Sigmoid colon (tissue), 6 donors: ENCODE measurements at regions not wholly inside any gene's neighbourhood (a gene's known extent, or its start where the extent isn't known, plus 50 kb on each side); places are given as distances from the start of the nearest gene placed in this dataset.

ENCODE experiments used
- DNase-seq: peaks from one replicate; pipeline ENCODE4 v3.0.0-alpha.2; 2019
- H3K27ac ChIP-seq, 4 donors: fragments of 200-600 bp; sonication (generic); one replicate each; pipeline ENCODE4 v1.5.1; 2016 to 2019; ENCODE audit warnings: mild to moderate bottlenecking in 1 of 4
- H3K27me3 ChIP-seq, 3 donors: fragments of 200-600 bp; sonication (generic); one replicate each; pipeline ENCODE4 v1.5.1; 2019; ENCODE audit warnings: mild to moderate bottlenecking in 1 of 3
- H3K36me3 ChIP-seq, 4 donors: fragments of 200-600 bp; sonication (generic); one replicate each; pipeline ENCODE4 v1.5.1; 2016 to 2019
- H3K4me1 ChIP-seq, 4 donors: fragments of 200-600 bp; sonication (generic); one replicate each; pipeline ENCODE4 v1.5.1; 2017 to 2019
- H3K4me3 ChIP-seq, 4 donors: fragments of 200-600 bp; sonication (generic); one replicate each; pipeline ENCODE4 v1.5.1; 2017 to 2019; ENCODE audit warnings: mild to moderate bottlenecking in 2 of 4, moderate library complexity in 1 of 4
- H3K9me3 ChIP-seq, 4 donors: fragments of 200-600 bp in 3 of 4; sonication (generic) in 3 of 4; one replicate each; pipeline versions ENCODE4 v1.5.1 to v1.6.1; 2013 to 2019
- EP300 ChIP-seq, 4 donors: sonication (generic); formaldehyde crosslinking; IDR thresholded peaks; one replicate each; pipeline ENCODE4 v1.6.1; 2017; ENCODE audit warnings: antibody characterized with exemption in 4 of 4
- POLR2A ChIP-seq, 2 donors: fragments of 450-650 bp; IDR thresholded peaks; one replicate each; pipeline ENCODE4 v1.6.1; 2016; ENCODE audit warnings: antibody characterized with exemption in 2 of 2, mild to moderate bottlenecking in 2 of 2, moderate library complexity in 2 of 2
- POLR2AphosphoS5 ChIP-seq, 4 donors: sonication (generic); formaldehyde crosslinking; IDR thresholded peaks; one replicate each; pipeline ENCODE4 v1.6.1; 2017; ENCODE audit warnings: antibody characterized with exemption in 4 of 4
- WGBS, 2 donors: extraction: QIAGEN DNeasy Blood & Tissue Kit; methylation state at CpG; one replicate each; pipeline ENCODE4 v1.1.7; 2013; 5-methylcytosine and 5-hydroxymethylcytosine counted together
- intact Hi-C: fragments of 100-400 bp; cut with DNase I; formaldehyde crosslinking; loops from one replicate; pipeline ENCODE4 v1.15.1; 2023
- TF ChIP-seq, protein P1 (sequence below), 4 experiments: fragments of 450-650 bp in 3 of 4; fragments of 200-600 bp in 1 of 4; IDR thresholded peaks; one replicate each; pipeline ENCODE4 v1.5.1; 2016 to 2019; ENCODE audit warnings: antibody characterized with exemption in 4 of 4, mild to moderate bottlenecking in 3 of 4, moderate library complexity in 2 of 4
- donor health status: healthy with polysubstance abuse.
- donor health status: healthy.

DNA sequence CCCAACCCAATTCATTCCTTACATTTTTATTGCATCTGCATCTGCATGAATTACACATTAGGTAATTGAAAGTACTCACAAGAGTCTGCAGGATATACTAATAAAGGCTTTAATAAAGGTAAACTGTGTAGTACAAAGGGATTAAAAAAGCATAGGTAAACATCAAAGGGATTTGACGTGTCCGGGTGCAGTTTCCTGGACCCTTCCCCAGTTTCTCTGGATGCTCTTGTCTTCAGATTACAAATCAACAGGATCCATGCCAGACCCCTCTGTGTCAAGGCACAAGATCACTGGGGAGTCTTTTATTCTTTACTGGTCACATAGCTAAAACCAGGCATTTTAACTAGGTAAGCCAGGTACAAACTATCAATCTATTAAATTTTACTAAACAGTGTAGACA is 177.2 kb upstream of the TYRP1 start:
- intact Hi-C loops, result no loop called here
- H3K27ac ChIP-seq, result no peak overlapping the region
- H3K9me3 ChIP-seq, result no peaks in the 10 kb centered on the region
- H3K4me3 ChIP-seq, result no peak overlapping the region
- TF ChIP-seq POLR2AphosphoS5 (IDR thresholded peaks at IDR 0.05), result no peak
- TF ChIP-seq, protein P1, sequence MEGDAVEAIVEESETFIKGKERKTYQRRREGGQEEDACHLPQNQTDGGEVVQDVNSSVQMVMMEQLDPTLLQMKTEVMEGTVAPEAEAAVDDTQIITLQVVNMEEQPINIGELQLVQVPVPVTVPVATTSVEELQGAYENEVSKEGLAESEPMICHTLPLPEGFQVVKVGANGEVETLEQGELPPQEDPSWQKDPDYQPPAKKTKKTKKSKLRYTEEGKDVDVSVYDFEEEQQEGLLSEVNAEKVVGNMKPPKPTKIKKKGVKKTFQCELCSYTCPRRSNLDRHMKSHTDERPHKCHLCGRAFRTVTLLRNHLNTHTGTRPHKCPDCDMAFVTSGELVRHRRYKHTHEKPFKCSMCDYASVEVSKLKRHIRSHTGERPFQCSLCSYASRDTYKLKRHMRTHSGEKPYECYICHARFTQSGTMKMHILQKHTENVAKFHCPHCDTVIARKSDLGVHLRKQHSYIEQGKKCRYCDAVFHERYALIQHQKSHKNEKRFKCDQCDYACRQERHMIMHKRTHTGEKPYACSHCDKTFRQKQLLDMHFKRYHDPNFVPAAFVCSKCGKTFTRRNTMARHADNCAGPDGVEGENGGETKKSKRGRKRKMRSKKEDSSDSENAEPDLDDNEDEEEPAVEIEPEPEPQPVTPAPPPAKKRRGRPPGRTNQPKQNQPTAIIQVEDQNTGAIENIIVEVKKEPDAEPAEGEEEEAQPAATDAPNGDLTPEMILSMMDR (IDR thresholded peaks at IDR 0.05), result no peak
- H3K27me3 ChIP-seq, result no peaks in the 10 kb centered on the region
- H3K36me3 ChIP-seq, result no peaks in the 10 kb centered on the region
- H3K4me1 ChIP-seq, result peaks cover 0 to 16% (median 0%) of the 10 kb centered on the region in 4 donors
- no peak for DNase-seq
- WGBS, 2 donors, result 61 to 67% methylated on average over 2 of the region's 2 CpGs

DNA sequence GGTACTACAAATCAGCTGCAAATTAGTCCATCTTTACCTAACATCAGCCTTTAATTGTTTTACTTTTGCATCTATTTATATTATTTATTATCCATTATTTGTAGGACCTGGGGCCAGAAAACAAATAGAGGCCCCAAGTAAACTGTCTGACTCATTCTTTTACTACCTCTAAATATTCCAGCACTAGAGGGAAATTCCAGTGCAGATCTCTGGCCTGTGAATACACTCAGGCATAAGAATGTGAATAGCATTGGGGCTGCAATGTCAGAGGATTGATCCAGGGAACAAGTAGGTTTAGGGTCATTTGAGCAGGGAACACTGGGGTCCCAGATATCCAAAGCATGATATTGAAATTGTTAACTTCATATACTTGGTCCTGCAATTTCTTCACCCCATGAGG is 176.6 kb upstream of the TYRP1 start:
- Histone ChIP-seq H3K4me1 (peaks cover 0 to 14% (median 0%) of the 10 kb centered on the region in 4 donors), H3K36me3 (no peaks in the 10 kb centered on the region), H3K27ac (no peak overlapping the region), H3K27me3 (no peaks in the 10 kb centered on the region), H3K4me3 (no peak overlapping the region), H3K9me3 (no peaks in the 10 kb centered on the region)
- DNase-seq, result no peak
- intact Hi-C loops, result no loop called here
- TF ChIP-seq, protein P1 (IDR thresholded peaks at IDR 0.05), result no peak
- TF ChIP-seq POLR2A (IDR thresholded peaks at IDR 0.05) (no peak), EP300 (IDR thresholded peaks at IDR 0.05) (no peak), POLR2AphosphoS5 (IDR thresholded peaks at IDR 0.05) (no peak)

DNA sequence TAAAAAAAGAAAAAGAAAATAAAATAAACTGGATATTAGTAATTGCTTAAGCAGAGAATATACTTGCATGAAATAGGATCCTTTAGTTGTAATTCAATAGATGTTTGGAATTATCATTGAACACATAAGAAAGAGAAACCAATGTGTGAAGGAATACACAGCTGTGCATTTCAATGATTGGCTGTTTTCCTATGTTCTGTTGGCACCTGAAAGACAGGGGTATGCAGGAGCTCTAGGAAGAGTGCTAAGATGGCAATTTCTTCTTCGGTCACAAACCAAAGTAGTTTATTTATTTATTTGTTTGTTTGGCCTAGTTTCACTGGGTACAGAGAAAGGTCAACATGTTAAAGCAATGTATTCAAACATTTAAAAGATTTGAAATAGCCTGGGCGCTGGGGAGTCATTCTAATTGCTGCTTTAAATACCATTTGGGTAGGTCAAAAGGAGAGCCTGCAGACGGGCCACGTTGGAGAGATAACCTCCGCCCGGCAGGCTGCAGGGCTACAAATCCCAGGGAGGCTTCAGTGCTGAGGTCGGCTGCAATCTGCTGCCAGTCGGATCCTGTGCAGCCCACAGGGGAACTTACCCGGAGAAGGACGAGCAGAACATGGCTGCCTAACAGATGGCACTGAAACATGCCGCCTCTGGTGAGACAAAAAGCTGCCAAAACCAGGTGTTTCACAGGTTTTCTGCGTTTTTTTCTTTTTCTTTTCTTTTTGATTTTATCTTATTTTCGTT is 154.2 kb upstream of the TYRP1 start:
- Histone ChIP-seq H3K4me1 (no peaks in the 10 kb centered on the region), H3K36me3 (no peaks in the 10 kb centered on the region), H3K4me3 (no peak overlapping the region), H3K27ac (no peak overlapping the region), H3K27me3 (no peaks in the 10 kb centered on the region), H3K9me3 (no peaks in the 10 kb centered on the region)
- TF ChIP-seq POLR2AphosphoS5 (IDR thresholded peaks at IDR 0.05) (no peak), EP300 (IDR thresholded peaks at IDR 0.05) (no peak), POLR2A (IDR thresholded peaks at IDR 0.05) (no peak)
- TF ChIP-seq, protein P1 (IDR thresholded peaks at IDR 0.05), result no peak
- no peak for DNase-seq
- intact Hi-C loops, result no loop called here
- 63 to 75% methylated on average over 13 of the region's 13 CpGs for WGBS, 2 donors

DNA sequence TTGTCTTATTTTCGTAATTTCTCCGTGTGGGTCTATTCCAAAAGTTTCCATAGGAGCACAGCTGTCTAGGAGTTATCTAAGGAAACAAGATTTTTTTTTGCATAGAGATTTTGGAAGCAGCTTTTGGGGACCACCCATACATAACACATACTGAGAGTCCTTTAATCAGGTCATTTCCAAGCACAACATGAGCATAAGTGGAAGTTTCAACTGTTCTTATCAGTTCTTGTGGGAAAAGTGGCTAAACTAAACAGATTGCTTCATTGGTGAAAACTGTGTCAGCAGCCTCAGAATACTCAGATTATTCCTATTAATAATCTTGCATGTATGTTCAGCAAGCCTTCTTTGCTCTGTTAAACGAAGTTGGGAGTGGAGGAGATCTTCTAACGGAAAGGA is 153.6 kb upstream of the TYRP1 start:
- intact Hi-C loops, result no loop called here
- TF ChIP-seq POLR2A (IDR thresholded peaks at IDR 0.05) (no peak), POLR2AphosphoS5 (IDR thresholded peaks at IDR 0.05) (no peak), EP300 (IDR thresholded peaks at IDR 0.05) (no peak)
- TF ChIP-seq, protein P1 (IDR thresholded peaks at IDR 0.05), result no peak
- Histone ChIP-seq H3K9me3 (no peaks in the 10 kb centered on the region), H3K4me1 (no peaks in the 10 kb centered on the region), H3K4me3 (no peak overlapping the region), H3K36me3 (no peaks in the 10 kb centered on the region), H3K27me3 (no peaks in the 10 kb centered on the region), H3K27ac (no peak overlapping the region)
- WGBS, 2 donors, result 77 to 85% methylated on average over 4 of the region's 4 CpGs
- no peak for DNase-seq

DNA sequence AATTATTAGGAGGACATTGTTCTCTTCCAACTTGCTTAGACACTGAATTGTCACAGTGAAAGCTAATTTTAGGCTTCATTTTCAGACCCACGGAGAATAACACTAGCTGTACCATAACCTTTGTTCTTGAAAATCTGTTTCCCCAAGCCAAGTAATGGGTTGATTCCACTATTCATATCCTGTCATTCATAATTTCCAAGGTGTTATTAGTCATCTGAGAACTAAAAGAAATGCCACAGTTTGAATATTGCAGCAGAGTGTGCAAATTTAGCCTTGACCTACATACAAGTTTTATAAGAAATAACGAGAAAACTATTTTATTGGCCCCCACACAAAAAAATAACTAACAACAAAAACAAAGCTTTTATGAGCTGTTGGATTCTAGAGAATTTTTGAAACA is 148.5 kb upstream of the TYRP1 start:
- H3K4me3 ChIP-seq, result no peak overlapping the region
- 38 to 65% methylated on average over 2 of the region's 2 CpGs for WGBS, 2 donors
- no peak for DNase-seq
- H3K9me3 ChIP-seq, result no peaks in the 10 kb centered on the region
- no peaks in the 10 kb centered on the region for H3K4me1 ChIP-seq
- no peak overlapping the region for H3K27ac ChIP-seq
- H3K36me3 ChIP-seq, result no peaks in the 10 kb centered on the region
- H3K27me3 ChIP-seq, result no peaks in the 10 kb centered on the region
- intact Hi-C loops, result no loop called here
- TF ChIP-seq, protein P1 (IDR thresholded peaks at IDR 0.05), result no peak
- TF ChIP-seq POLR2AphosphoS5 (IDR thresholded peaks at IDR 0.05), result no peak
- TF ChIP-seq POLR2A (IDR thresholded peaks at IDR 0.05), result no peak
- TF ChIP-seq EP300 (IDR thresholded peaks at IDR 0.05), result no peak
